ENCODE measurements at regions not wholly inside any gene's neighbourhood (a gene's known extent, or its start where the extent isn't known, plus 50 kb on each side); places are given as distances from the start of the nearest gene placed in this dataset.

- no peak overlapping the region for H3K4me3 ChIP-seq (ENCODE audit: low read length)
- H3K36me3 ChIP-seq (ENCODE audit: insufficient read depth, low read length), result no peaks in the 10 kb centered on the region
- no peaks in the 10 kb centered on the region for H3K27me3 ChIP-seq (ENCODE audit: insufficient read depth, low read length)
- H3K9me3 ChIP-seq (ENCODE audit: insufficient read depth, low read depth, low read length), result no peaks in the 10 kb centered on the region
- no peak overlapping the region for H3K9ac ChIP-seq (ENCODE audit: low read depth, low read length)
- 70% methylated on average over 5 of the region's 6 CpGs for WGBS
- no peak overlapping the region for H3K27ac ChIP-seq (ENCODE audit: low read depth, low read length)
- H3K4me1 ChIP-seq (ENCODE audit: insufficient read depth, low read length), result peaks cover 3% of the 10 kb centered on the region
These were observed 86.2 kb downstream of the VEGFA start for GRCh38 chr6:43856005-43856765.

- Histone ChIP-seq H3K36me3 (ENCODE audit: insufficient read depth, low read length) (no peaks in the 10 kb centered on the region), H3K9me3 (ENCODE audit: insufficient read depth, low read depth, low read length) (no peaks in the 10 kb centered on the region), H3K4me3 (ENCODE audit: low read length) (no peak overlapping the region), H3K27ac (ENCODE audit: low read depth, low read length) (no peak overlapping the region), H3K27me3 (ENCODE audit: insufficient read depth, low read length) (no peaks in the 10 kb centered on the region), H3K4me1 (ENCODE audit: insufficient read depth, low read length) (peaks cover 5% of the 10 kb centered on the region), H3K9ac (ENCODE audit: low read depth, low read length) (no peak overlapping the region)
- WGBS, result 94% methylated on average over 6 of the region's 6 CpGs
These were observed 85.2 kb downstream of the VEGFA start for GRCh38 chr6:43855247-43855646.

DNA sequence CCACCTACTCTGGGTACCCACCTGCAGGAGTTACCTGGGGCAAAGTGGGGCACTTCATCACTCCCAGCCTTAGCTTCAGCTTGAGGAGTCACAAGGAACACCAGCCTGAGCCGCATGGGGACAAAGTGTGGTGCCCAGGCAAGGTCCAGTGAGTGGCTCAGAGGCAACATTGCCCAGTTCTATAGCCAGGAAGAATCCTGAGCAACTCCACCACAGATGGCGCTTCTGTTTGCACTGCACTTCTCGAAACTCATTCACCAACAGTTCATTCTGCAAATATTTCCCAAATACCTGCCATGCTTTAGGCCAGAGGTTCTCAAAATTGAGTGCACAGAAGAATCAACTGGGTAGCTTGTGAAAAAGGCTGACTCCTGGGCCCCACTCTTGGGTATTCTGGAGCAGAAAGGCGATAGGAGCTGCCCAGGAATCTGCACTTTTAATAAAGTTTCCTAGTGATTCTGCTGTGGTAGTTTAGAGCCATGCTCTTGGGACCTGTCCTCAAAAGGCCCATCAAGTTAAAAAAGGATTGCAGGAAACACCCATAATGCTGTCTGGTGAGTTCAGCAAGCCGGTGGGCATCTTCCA, 83.1 kb downstream of the VEGFA start:
- 88% methylated on average over 5 of the region's 5 CpGs for WGBS

DNA sequence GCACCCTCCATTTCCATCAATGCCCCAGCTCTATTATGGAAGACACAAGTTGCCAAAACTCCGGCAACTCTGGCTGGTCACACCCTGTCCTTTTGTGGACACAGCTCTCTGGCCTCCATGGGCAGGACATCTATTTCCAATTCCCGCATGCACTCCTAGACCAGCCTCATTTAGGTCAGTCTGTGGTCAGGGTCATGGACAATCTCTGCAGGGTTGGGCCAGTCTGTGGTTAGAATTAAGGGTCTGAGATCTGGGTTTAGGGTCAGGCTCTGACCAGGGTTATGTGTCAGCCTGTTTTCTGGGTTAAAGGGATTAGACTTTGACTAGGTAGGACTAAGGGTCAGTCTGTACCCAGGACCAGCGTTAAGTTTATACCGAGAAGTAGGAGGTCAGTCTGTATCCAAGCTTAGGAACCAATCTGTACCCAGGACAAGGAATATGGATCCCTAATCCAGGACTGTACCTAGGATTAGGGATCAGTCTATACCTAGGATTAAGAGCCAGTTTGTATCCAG, 82.4 kb downstream of the VEGFA start:
- H3K9ac ChIP-seq (ENCODE audit: low read depth, low read length), result no peak overlapping the region
- no peak overlapping the region for H3K4me3 ChIP-seq (ENCODE audit: low read length)
- H3K27ac ChIP-seq (ENCODE audit: low read depth, low read length), result no peak overlapping the region
- H3K27me3 ChIP-seq (ENCODE audit: insufficient read depth, low read length), result no peaks in the 10 kb centered on the region
- WGBS, result 97% methylated on average over 4 of the region's 4 CpGs
- H3K4me1 ChIP-seq (ENCODE audit: insufficient read depth, low read length), result peaks cover 8% of the 10 kb centered on the region; the same call in 1 of the 2 replicates
- no peaks in the 10 kb centered on the region for H3K9me3 ChIP-seq (ENCODE audit: insufficient read depth, low read depth, low read length)
- H3K36me3 ChIP-seq (ENCODE audit: insufficient read depth, low read length), result no peaks in the 10 kb centered on the region

More for the DNA sequence above, 83.1 kb downstream of the VEGFA start:
- no peak overlapping the region for H3K4me3 ChIP-seq (ENCODE audit: low read length)
- no peaks in the 10 kb centered on the region for H3K9me3 ChIP-seq (ENCODE audit: insufficient read depth, low read depth, low read length)
- H3K27ac ChIP-seq (ENCODE audit: low read depth, low read length), result no peak overlapping the region
- peaks cover 8% of the 10 kb centered on the region for H3K4me1 ChIP-seq (ENCODE audit: insufficient read depth, low read length)
- H3K27me3 ChIP-seq (ENCODE audit: insufficient read depth, low read length), result no peaks in the 10 kb centered on the region
- no peaks in the 10 kb centered on the region for H3K36me3 ChIP-seq (ENCODE audit: insufficient read depth, low read length)
- no peak overlapping the region for H3K9ac ChIP-seq (ENCODE audit: low read depth, low read length)

DNA sequence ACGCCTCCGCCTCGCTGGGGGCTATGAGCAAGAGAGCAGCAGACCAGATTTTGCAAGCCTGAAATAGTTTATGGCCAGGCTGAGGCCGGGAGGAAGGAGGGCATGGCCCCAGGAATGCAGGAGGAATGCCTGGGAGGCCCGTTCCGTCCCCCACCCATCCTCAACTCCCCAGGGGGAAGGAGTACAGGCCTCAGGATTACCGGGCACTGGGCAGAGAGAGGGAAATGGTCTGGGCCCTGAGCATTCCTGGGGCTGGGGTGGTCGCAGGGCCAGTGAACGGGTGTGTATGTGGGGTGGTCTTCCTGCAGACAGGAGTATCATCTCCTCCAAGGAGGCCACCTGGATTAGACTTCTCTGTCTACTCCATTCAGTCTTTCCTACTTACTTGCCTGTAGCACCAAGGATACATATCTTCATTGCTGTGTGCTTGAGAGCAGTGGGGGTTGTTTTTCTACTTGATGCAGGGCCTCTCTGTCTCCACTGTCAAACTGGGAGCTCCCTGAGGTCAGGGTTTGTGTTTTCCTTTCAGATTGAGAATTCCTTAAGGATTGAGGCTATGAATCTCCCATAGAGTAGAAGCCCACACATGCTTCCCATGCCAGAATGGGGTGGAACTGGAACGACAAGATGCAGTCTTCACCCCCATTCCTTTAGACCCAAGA, 81.3 kb downstream of the VEGFA start:
- Histone ChIP-seq H3K27ac (ENCODE audit: low read depth, low read length) (no peak overlapping the region), H3K27me3 (ENCODE audit: insufficient read depth, low read length) (no peaks in the 10 kb centered on the region), H3K4me3 (ENCODE audit: low read length) (no peak overlapping the region), H3K36me3 (ENCODE audit: insufficient read depth, low read length) (no peaks in the 10 kb centered on the region), H3K4me1 (ENCODE audit: insufficient read depth, low read length) (peaks cover 8% of the 10 kb centered on the region; the same call in 1 of the 2 replicates), H3K9ac (ENCODE audit: low read depth, low read length) (no peak overlapping the region), H3K9me3 (ENCODE audit: insufficient read depth, low read depth, low read length) (no peaks in the 10 kb centered on the region)
- WGBS, result 62% methylated on average over 7 of the region's 10 CpGs

DNA sequence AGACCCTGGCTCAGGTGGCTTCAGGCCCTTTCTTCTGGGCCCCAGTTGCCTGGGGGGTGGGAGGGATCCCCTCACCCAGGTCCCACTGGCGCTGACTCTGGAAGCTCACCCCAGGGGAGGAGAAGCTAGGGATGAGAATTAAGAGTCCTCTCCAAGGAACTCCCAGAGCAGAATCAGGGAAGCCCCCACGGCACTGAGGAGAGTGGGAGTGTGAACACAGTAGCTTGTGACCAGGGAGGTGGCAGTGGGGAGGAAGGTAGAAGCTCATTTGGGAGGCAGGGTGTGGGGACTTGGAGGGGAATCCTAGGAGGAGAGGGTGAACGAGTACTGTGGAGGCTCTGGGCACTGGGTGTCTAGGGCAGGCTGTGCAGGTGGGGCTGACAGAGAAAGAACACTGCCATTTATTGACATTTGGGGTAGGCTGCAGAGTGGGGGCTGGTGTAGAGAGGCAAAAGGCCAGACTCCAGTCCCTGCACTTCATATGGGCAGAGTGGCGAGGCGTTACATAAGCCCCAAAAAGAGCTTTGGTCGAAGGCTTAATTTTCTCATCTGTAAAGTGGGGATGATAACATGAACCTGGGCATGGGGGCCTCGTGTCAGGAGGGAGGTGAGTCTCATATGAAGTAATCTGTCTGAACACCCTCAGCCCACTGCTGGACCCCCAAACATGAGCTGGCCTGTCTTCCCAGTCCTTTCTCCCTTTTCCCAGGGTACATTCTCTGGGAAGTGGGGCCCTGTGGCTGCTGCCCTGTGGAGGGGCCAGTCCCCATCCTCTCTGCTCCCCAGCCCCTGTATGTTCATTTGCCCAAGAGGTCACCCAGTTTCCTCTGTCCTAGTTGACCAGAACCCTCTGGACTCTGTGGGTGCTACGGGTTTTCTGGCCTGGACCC, 80.5 kb downstream of the VEGFA start:
- H3K27me3 ChIP-seq (ENCODE audit: insufficient read depth, low read length), result no peaks in the 10 kb centered on the region
- H3K9me3 ChIP-seq (ENCODE audit: insufficient read depth, low read depth, low read length), result no peaks in the 10 kb centered on the region
- H3K9ac ChIP-seq (ENCODE audit: low read depth, low read length), result no peak overlapping the region
- peaks cover 8% of the 10 kb centered on the region; the same call in 1 of the 2 replicates for H3K4me1 ChIP-seq (ENCODE audit: insufficient read depth, low read length)
- H3K36me3 ChIP-seq (ENCODE audit: insufficient read depth, low read length), result no peaks in the 10 kb centered on the region
- H3K27ac ChIP-seq (ENCODE audit: low read depth, low read length), result no peak overlapping the region
- no peak overlapping the region for H3K4me3 ChIP-seq (ENCODE audit: low read length)
- 85% methylated on average over 8 of the region's 8 CpGs for WGBS

- Histone ChIP-seq H3K9me3 (ENCODE audit: insufficient read depth, low read depth, low read length) (no peaks in the 10 kb centered on the region), H3K27ac (ENCODE audit: low read depth, low read length) (no peak overlapping the region), H3K4me3 (ENCODE audit: low read length) (no peak overlapping the region), H3K4me1 (ENCODE audit: insufficient read depth, low read length) (peaks cover 8% of the 10 kb centered on the region; the same call in 1 of the 2 replicates), H3K36me3 (ENCODE audit: insufficient read depth, low read length) (no peaks in the 10 kb centered on the region), H3K9ac (ENCODE audit: low read depth, low read length) (no peak overlapping the region), H3K27me3 (ENCODE audit: insufficient read depth, low read length) (no peaks in the 10 kb centered on the region)
- WGBS, result 75% methylated on average over 5 of the region's 5 CpGs
These were observed 79.8 kb downstream of the VEGFA start for GRCh38 chr6:43849844-43850243.

DNA sequence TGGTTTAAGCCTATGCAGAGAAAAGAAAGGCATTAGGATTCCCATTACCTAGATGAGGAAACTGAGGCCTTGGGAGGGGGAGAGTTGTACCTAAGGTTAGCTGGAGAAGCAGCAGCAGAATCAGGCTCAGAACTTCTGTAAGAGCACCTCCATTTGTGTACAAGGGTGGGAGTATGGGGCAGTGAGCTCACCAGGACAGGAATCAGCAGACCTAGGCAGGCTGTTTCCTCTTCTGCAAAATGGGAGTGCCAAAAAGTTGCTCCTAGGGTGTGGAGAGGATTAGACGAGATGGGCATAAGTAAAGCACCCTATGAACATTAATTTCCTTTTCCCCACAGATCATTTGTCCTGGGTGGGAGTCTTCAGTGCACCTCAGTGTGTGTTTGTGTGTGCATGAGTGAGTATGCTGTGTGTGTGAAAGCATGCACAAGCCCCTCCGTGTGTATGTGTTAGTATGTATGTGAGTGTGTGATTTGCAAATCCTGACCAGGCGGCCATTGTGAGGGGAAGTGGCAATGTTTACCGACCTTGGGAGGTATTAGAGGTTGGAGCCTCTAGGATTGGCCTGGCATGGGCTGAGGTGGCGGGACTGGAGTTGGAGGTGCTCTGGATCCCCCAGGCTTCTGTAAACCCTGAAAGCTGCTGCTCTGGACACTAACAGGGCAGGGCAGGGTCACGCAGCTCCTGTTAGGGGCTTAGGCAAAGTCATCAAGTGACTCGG, 78.8 kb downstream of the VEGFA start:
- WGBS, result 90% methylated on average over 6 of the region's 7 CpGs
- peaks cover 8% of the 10 kb centered on the region; the same call in 1 of the 2 replicates for H3K4me1 ChIP-seq (ENCODE audit: insufficient read depth, low read length)
- no peak overlapping the region for H3K4me3 ChIP-seq (ENCODE audit: low read length)

DNA sequence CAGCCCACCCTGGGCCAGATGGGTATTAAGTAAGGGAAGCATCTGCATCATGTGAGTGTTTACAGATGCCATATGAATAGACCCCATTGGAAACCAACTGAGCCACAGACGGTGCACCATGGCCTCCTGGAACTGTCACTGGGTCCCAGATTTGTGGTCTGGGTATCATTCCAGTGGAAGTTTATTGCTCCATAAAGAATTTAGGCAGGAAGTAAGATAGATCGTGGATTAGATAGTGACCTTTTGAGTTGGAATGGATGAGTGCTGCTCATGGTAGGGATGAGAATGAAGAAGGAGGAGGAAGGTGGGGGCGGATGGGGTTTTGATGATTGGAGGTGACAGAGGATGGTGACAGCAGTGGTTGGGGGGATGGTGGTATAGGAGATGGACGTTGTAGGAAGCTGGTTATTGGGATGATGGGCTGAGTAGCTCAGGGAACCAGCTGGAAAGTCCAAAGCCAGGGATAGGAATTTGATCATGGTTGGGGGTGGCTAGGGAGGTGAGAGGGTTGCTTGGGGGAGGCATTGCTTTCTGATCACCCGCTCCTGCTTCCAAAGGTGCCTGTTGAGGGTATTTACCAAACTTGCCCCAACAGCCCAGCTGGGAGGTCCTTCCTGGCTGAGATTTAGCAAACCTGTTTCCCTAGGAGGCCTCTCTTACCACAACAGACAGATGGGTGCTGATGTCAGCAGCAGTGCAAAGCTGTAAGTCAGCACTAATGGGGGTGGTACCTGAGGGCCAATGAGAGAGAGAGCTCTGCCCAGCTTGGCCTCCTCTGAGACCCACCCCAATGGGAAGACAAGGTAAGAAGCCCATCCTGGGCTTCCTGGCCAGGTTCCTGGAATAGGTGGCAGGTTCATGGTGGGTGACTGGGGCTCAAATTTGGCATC, 78.0 kb downstream of the VEGFA start:
- 88% methylated on average over 5 of the region's 5 CpGs for WGBS
- H3K27ac ChIP-seq (ENCODE audit: low read depth, low read length), result no peak overlapping the region

More for the DNA sequence above, 78.8 kb downstream of the VEGFA start:
- Histone ChIP-seq H3K9ac (ENCODE audit: low read depth, low read length) (no peak overlapping the region), H3K9me3 (ENCODE audit: insufficient read depth, low read depth, low read length) (no peaks in the 10 kb centered on the region), H3K27ac (ENCODE audit: low read depth, low read length) (no peak overlapping the region), H3K36me3 (ENCODE audit: insufficient read depth, low read length) (no peaks in the 10 kb centered on the region), H3K27me3 (ENCODE audit: insufficient read depth, low read length) (no peaks in the 10 kb centered on the region)

More for the DNA sequence above, 78.0 kb downstream of the VEGFA start:
- Histone ChIP-seq H3K4me3 (ENCODE audit: low read length) (no peak overlapping the region), H3K27me3 (ENCODE audit: insufficient read depth, low read length) (no peaks in the 10 kb centered on the region), H3K9me3 (ENCODE audit: insufficient read depth, low read depth, low read length) (no peaks in the 10 kb centered on the region), H3K4me1 (ENCODE audit: insufficient read depth, low read length) (peaks cover 8% of the 10 kb centered on the region; the same call in 1 of the 2 replicates), H3K9ac (ENCODE audit: low read depth, low read length) (no peak overlapping the region), H3K36me3 (ENCODE audit: insufficient read depth, low read length) (no peaks in the 10 kb centered on the region)
